Thoracic aorta (tissue), 2 donors: ENCODE measurements at regions not wholly inside any gene's neighbourhood (a gene's known extent, or its start where the extent isn't known, plus 50 kb on each side); places are given as distances from the start of the nearest gene placed in this dataset.

ENCODE experiments used
- ATAC-seq: fragments of 150-250 bp; one replicate; pipeline ENCODE4 v1.8.0; 2017; ENCODE audit warnings: low read depth; ENCODE audit not compliant: insufficient number of reproducible peaks, low FRiP score
- DNase-seq: peaks from one replicate; pipeline ENCODE4 v3.0.0-alpha.2; 2020; ENCODE audit warnings: low spot score
- H3K27ac ChIP-seq, 2 donors: fragments of 200-600 bp; sonication (generic); 1 replicate in 1 of 2; 2 replicates in 1 of 2; pipeline ENCODE4 v1.5.1; 2016; ENCODE audit warnings: mild to moderate bottlenecking in 2 of 2, moderate library complexity in 2 of 2
- H3K27me3 ChIP-seq: fragments of 200-600 bp; sonication (generic); replicated peaks from 2 replicates; pipeline ENCODE4 v1.6.0; 2016; ENCODE audit warnings: mild to moderate bottlenecking; ENCODE audit not compliant: insufficient read depth
- H3K36me3 ChIP-seq: fragments of 200-600 bp; sonication (generic); one replicate; pipeline ENCODE4 v1.5.1; 2016
- H3K4me1 ChIP-seq, 2 donors: fragments of 200-600 bp; sonication (generic); 1 replicate in 1 of 2; 2 replicates in 1 of 2; pipeline versions ENCODE4 v1.5.1 to v1.6.0; 2016; ENCODE audit warnings: low read depth in 2 of 2, mild to moderate bottlenecking in 1 of 2; ENCODE audit not compliant: control insufficient read depth in 1 of 2
- H3K4me3 ChIP-seq: fragments of 200-600 bp; sonication (generic); 2 replicates; pipeline ENCODE4 v1.5.1; 2016; ENCODE audit warnings: mild to moderate bottlenecking
- H3K9me3 ChIP-seq: fragments of 200-600 bp; sonication (generic); 2 replicates; pipeline ENCODE4 v1.5.1; 2016
- CTCF ChIP-seq: fragments of 200-600 bp; sonication (generic); IDR thresholded peaks from one replicate; pipeline ENCODE4 v1.5.1; 2019; ENCODE audit warnings: antibody characterized with exemption

DNA sequence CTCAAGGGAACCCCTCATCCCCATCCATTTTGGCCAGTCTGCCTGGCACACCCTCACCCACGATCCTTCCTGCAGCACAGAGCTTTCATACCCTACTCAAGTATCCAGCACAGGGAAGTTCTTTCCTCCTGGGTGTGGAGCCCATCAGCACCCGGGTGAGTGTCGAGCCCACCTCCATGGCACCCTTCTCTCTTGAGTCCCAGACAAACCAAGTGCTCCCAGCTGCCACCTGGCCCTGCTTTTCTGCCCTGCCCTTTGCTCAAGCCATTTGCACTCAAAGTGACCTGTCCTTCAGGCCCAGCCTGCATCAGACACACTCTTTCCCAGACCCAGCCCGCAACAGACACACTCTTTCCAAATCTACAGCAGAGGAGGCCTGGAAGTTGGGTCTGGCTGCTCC is 257.2 kb downstream of the DLL1 start:
- no peak for TF ChIP-seq CTCF
- H3K27ac ChIP-seq = no peak overlapping the region
- ATAC-seq (no peak), DNase-seq (no peak)
- no peaks in the 10 kb centered on the region for H3K36me3 ChIP-seq
- no peak overlapping the region for H3K4me3 ChIP-seq
- H3K4me1 ChIP-seq = no peaks in the 10 kb centered on the region
- H3K9me3 ChIP-seq = peaks cover 3% of the 10 kb centered on the region
- H3K27me3 ChIP-seq = no peaks in the 10 kb centered on the region

- Histone ChIP-seq H3K27me3 (no peaks in the 10 kb centered on the region), H3K36me3 (no peaks in the 10 kb centered on the region), H3K4me3 (no peak overlapping the region), H3K9me3 (peaks cover 3% of the 10 kb centered on the region), H3K4me1 (no peaks in the 10 kb centered on the region), H3K27ac (no peak overlapping the region)
- DNase-seq (no peak), ATAC-seq (no peak)
- no peak for TF ChIP-seq CTCF
Measured at GRCh38 chr6:170032706-170033309, 258.1 kb downstream of the DLL1 start.

GRCh38 chr6:170032197-170032596 is 258.7 kb downstream of the DLL1 start:
- Histone ChIP-seq H3K4me3 (no peak overlapping the region), H3K27me3 (no peaks in the 10 kb centered on the region), H3K9me3 (peaks cover 3% of the 10 kb centered on the region), H3K4me1 (no peaks in the 10 kb centered on the region), H3K27ac (no peak overlapping the region), H3K36me3 (no peaks in the 10 kb centered on the region)
- TF ChIP-seq CTCF = no peak
- ATAC-seq (no peak), DNase-seq (no peak)

DNA sequence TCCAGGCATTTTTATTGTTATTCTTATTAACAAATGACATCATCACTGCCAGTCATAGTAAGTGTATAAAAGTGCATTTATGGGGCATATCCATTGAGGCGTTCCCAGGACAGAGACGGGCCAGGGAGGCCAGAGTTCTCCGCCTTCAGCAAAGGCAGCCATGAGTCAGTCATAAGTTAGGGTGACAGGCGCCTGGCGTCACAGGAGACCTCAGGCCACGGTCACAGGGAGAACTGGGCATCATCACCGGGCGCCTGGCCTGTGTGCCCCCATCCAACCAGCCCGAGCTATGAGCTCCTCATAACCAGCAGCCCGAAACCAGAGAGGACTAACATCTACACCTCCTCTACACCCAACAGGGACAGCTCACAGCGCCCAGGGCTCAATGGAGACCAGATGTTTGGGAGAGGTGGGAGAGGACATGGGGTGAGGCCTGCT is 259.2 kb downstream of the DLL1 start:
- Histone ChIP-seq H3K27ac (no peak overlapping the region), H3K27me3 (no peaks in the 10 kb centered on the region), H3K9me3 (no peaks in the 10 kb centered on the region), H3K4me3 (no peak overlapping the region), H3K36me3 (no peaks in the 10 kb centered on the region), H3K4me1 (no peaks in the 10 kb centered on the region)
- no peak for TF ChIP-seq CTCF
- no peak for ATAC-seq
- no peak for DNase-seq

GRCh38 chr6:170030821-170031471 is 259.9 kb downstream of the DLL1 start:
- no peak for ATAC-seq
- no peak for DNase-seq

More at GRCh38 chr6:170030821-170031471, 259.9 kb downstream of the DLL1 start:
- Histone ChIP-seq H3K9me3 (no peaks in the 10 kb centered on the region), H3K4me1 (no peaks in the 10 kb centered on the region), H3K27ac (no peak overlapping the region), H3K4me3 (no peak overlapping the region), H3K27me3 (no peaks in the 10 kb centered on the region), H3K36me3 (no peaks in the 10 kb centered on the region)
- no peak for TF ChIP-seq CTCF
